Caco-2 (cell line): ENCODE measurements at regions not wholly inside any gene's neighbourhood (a gene's known extent, or its start where the extent isn't known, plus 50 kb on each side); places are given as distances from the start of the nearest gene placed in this dataset.

ENCODE experiments used
- BruUV-seq: library from RNA; stranded (reverse); fragments of 400-500 nt; replicated peaks from 2 replicates; lab custom pipeline; 2021; lab: Mats Ljungman, UMichigan
- CTCF ChIA-PET: fragments of 300-600 bp; sonication (Branson Sonifier 250); formaldehyde crosslinking; loops from one replicate; lab custom pipeline; 2022; ENCODE audit warnings: antibody characterized with exemption; lab: Charles Lee
- POLR2A ChIA-PET: fragments of 300-600 bp; sonication (Branson Sonifier 250); formaldehyde crosslinking; loops from one replicate; lab custom pipeline; 2022; ENCODE audit warnings: antibody characterized with exemption; lab: Charles Lee
- DNase-seq, 2 experiments: peaks; one replicate each; pipeline versions ENCODE4 v3.0.0 to v3.0.0-alpha.2; 2020 to 2022
- H3K27me3 ChIP-seq: replicated peaks from 2 replicates; pipeline ENCODE4 v1.6.0; 2011; ENCODE audit warnings: low read length; ENCODE audit not compliant: control insufficient read depth, insufficient read depth
- H3K36me3 ChIP-seq: 2 replicates; pipeline ENCODE4 v1.5.1; 2011; ENCODE audit warnings: low read length; ENCODE audit not compliant: control insufficient read depth, insufficient read depth
- H3K4me1 ChIP-seq: fragments of 250-450 bp; sonication (Bioruptor Pico); 2 replicates; pipeline ENCODE4 v1.5.1; 2020; ENCODE audit warnings: mild to moderate bottlenecking
- H3K4me3 ChIP-seq: 2 replicates; pipeline ENCODE4 v1.5.1; 2011; ENCODE audit warnings: low read depth, mild to moderate bottlenecking, control low read depth, low read length
- H3K9me3 ChIP-seq: fragments of 250-450 bp; sonication (Bioruptor Pico); 2 replicates; pipeline ENCODE4 v1.5.1; 2020; ENCODE audit warnings: mild to moderate bottlenecking, moderate library complexity
- H3K27ac Mint-ChIP-seq: one replicate; pipeline ENCODE4 v1.8.0; 2022; ENCODE audit warnings: mixed read lengths; ENCODE audit not compliant: unreplicated experiment
- H3K27me3 Mint-ChIP-seq: one replicate; pipeline ENCODE4 v1.8.0; 2022; ENCODE audit warnings: mixed read lengths; ENCODE audit not compliant: insufficient read depth, unreplicated experiment
- H3K36me3 Mint-ChIP-seq: one replicate; pipeline ENCODE4 v1.8.0; 2022; ENCODE audit warnings: mild to moderate bottlenecking, mixed read lengths; ENCODE audit not compliant: insufficient read depth, unreplicated experiment
- H3K4me1 Mint-ChIP-seq: one replicate; pipeline ENCODE4 v1.8.0; 2022; ENCODE audit warnings: low read depth, mixed read lengths; ENCODE audit not compliant: unreplicated experiment
- H3K4me3 Mint-ChIP-seq: one replicate; pipeline ENCODE4 v1.8.0; 2022; ENCODE audit warnings: mild to moderate bottlenecking, moderate library complexity, mixed read lengths; ENCODE audit not compliant: unreplicated experiment
- H3K9me3 Mint-ChIP-seq: one replicate; pipeline ENCODE4 v1.8.0; 2022; ENCODE audit warnings: mixed read lengths; ENCODE audit not compliant: unreplicated experiment
- CTCF ChIP-seq, 2 experiments: fragments of 200-600 bp in 1 of 2; IDR thresholded peaks; 1 replicate in 1 of 2; 2 replicates in 1 of 2; pipeline versions ENCODE4 v1.5.1 to v1.8.0; 2011 to 2022; ENCODE audit warnings: antibody characterized with exemption in 1 of 2, control low read depth in 1 of 2, inconsistent platforms in 1 of 2, low read depth in 1 of 2, low read length in 1 of 2, mild to moderate bottlenecking in 1 of 2, moderate library complexity in 1 of 2; ENCODE audit not compliant: insufficient read depth in 1 of 2, severe bottlenecking in 1 of 2, unreplicated experiment in 1 of 2
- intact Hi-C: fragments of 100-400 bp; cut with micrococcal nuclease; formaldehyde crosslinking; loops from one replicate; pipeline ENCODE4 v1.10.0; 2022; ENCODE audit not compliant: unreplicated experiment

- Histone ChIP-seq H3K4me3 (no peak overlapping the region), H3K27me3 (no peaks in the 10 kb centered on the region), H3K36me3 (no peaks in the 10 kb centered on the region), H3K9me3 (no peaks in the 10 kb centered on the region), H3K4me1 (no peaks in the 10 kb centered on the region)
- Mint-ChIP-seq H3K27ac (no peak overlapping the region), H3K9me3 (peaks cover 6% of the 10 kb centered on the region), H3K4me3 (no peak overlapping the region), H3K4me1 (no peaks in the 10 kb centered on the region), H3K27me3 (no peaks in the 10 kb centered on the region), H3K36me3 (no peaks in the 10 kb centered on the region)
- BruUV-seq: no TSS peak
- intact Hi-C loops: no loop called here
- no peak for TF ChIP-seq CTCF (IDR thresholded peaks at IDR 0.05; ENCODE audit: insufficient read depth in 1 of 2, low read depth in 1 of 2, low read length in 1 of 2, severe bottlenecking in 1 of 2, unreplicated experiment in 1 of 2)
- no peak for DNase-seq
- ChIA-PET POLR2A (no interaction called here), CTCF (no interaction called here)
Measured at GRCh38 chr2:226199555-226199954, 600.1 kb downstream of the IRS1 start.

- no peak for TF ChIP-seq CTCF (IDR thresholded peaks at IDR 0.05; ENCODE audit: insufficient read depth in 1 of 2, low read depth in 1 of 2, low read length in 1 of 2, severe bottlenecking in 1 of 2, unreplicated experiment in 1 of 2)
- ChIA-PET POLR2A (no interaction called here), CTCF (no interaction called here)
- Histone ChIP-seq H3K36me3 (no peaks in the 10 kb centered on the region), H3K4me1 (no peaks in the 10 kb centered on the region), H3K4me3 (no peak overlapping the region), H3K9me3 (no peaks in the 10 kb centered on the region), H3K27me3 (no peaks in the 10 kb centered on the region)
- intact Hi-C loops: no loop called here
- no peak overlapping the region for H3K27ac Mint-ChIP-seq
- H3K4me3 Mint-ChIP-seq: no peak overlapping the region
- no peaks in the 10 kb centered on the region for H3K4me1 Mint-ChIP-seq
- H3K36me3 Mint-ChIP-seq: no peaks in the 10 kb centered on the region
- H3K9me3 Mint-ChIP-seq: peaks cover 6% of the 10 kb centered on the region
- no peak for DNase-seq
- H3K27me3 Mint-ChIP-seq: no peaks in the 10 kb centered on the region
- no TSS peak for BruUV-seq
Measured at GRCh38 chr2:226198956-226199355, 600.7 kb downstream of the IRS1 start.

- H3K27ac Mint-ChIP-seq: no peak overlapping the region
- no peaks in the 10 kb centered on the region for H3K36me3 ChIP-seq
- H3K4me1 ChIP-seq: peaks cover 1% of the 10 kb centered on the region; the same call in 1 of the 2 replicates
- H3K4me3 ChIP-seq: no peak overlapping the region
- BruUV-seq: no TSS peak
- no peaks in the 10 kb centered on the region for H3K27me3 ChIP-seq
- intact Hi-C loops: no loop called here
- TF ChIP-seq CTCF (IDR thresholded peaks at IDR 0.05; ENCODE audit: insufficient read depth in 1 of 2, low read depth in 1 of 2, low read length in 1 of 2, severe bottlenecking in 1 of 2, unreplicated experiment in 1 of 2): no peak
- H3K9me3 ChIP-seq: no peaks in the 10 kb centered on the region
- DNase-seq: no peak
- H3K4me1 Mint-ChIP-seq: peaks cover 7% of the 10 kb centered on the region
- no peaks in the 10 kb centered on the region for H3K36me3 Mint-ChIP-seq
- peaks cover 18% of the 10 kb centered on the region for H3K9me3 Mint-ChIP-seq
- no peak overlapping the region for H3K4me3 Mint-ChIP-seq
- H3K27me3 Mint-ChIP-seq: no peaks in the 10 kb centered on the region
- POLR2A ChIA-PET: no interaction called here
- CTCF ChIA-PET: no interaction called here
Measured at GRCh38 chr2:226190479-226191252, 609.0 kb downstream of the IRS1 start.
